GM21786 (cell line): ENCODE measurements at regions not wholly inside any gene's neighbourhood (a gene's known extent, or its start where the extent isn't known, plus 50 kb on each side); places are given as distances from the start of the nearest gene placed in this dataset.
"Not testable (repeated sequence)": the region's sequence is repeated elsewhere in the genome, so short reads cannot be mapped to it uniquely, and the experiment has no call there.

Experiments
- ATAC-seq: cut with Tn5 transposase; IDR thresholded peaks from one replicate; pipeline ENCODE4 v1.9.1; 2021; ENCODE audit not compliant: unreplicated experiment

- ATAC-seq = not testable (repeated sequence)
Measured at GRCh38 chr2:87654136-87654814, 93.6 kb upstream of the PLGLB2 start.

GRCh38 chr2:87657915-87658314 lies 90.0 kb upstream of the PLGLB2 start:
- not testable (repeated sequence) for ATAC-seq

- ATAC-seq = not testable (repeated sequence)
Measured at GRCh38 chr2:87658357-87658756, 89.5 kb upstream of the PLGLB2 start.

- not testable (repeated sequence) for ATAC-seq
Measured at GRCh38 chr2:87658976-87659375, 88.9 kb upstream of the PLGLB2 start.

GRCh38 chr2:87660164-87660563 lies 87.7 kb upstream of the PLGLB2 start:
- not testable (repeated sequence) for ATAC-seq

- ATAC-seq = not testable (repeated sequence)
Measured at GRCh38 chr2:87662316-87663290, 85.3 kb upstream of the PLGLB2 start.

- ATAC-seq = not testable (repeated sequence)
Measured at GRCh38 chr2:87663347-87663746, 84.5 kb upstream of the PLGLB2 start.

- not testable (repeated sequence) for ATAC-seq
Measured at GRCh38 chr2:87667027-87667426, 80.9 kb upstream of the PLGLB2 start.

GRCh38 chr2:87668361-87668760 lies 79.5 kb upstream of the PLGLB2 start:
- not testable (repeated sequence) for ATAC-seq

GRCh38 chr2:87669633-87670231 lies 78.2 kb upstream of the PLGLB2 start:
- not testable (repeated sequence) for ATAC-seq

GRCh38 chr2:87672404-87672803 lies 75.5 kb upstream of the PLGLB2 start:
- ATAC-seq = not testable (repeated sequence)

- ATAC-seq = not testable (repeated sequence)
Measured at GRCh38 chr2:87674729-87675128, 73.2 kb upstream of the PLGLB2 start.

GRCh38 chr2:87675487-87675886 lies 72.4 kb upstream of the PLGLB2 start:
- not testable (repeated sequence) for ATAC-seq

GRCh38 chr2:87677421-87677923 lies 70.4 kb upstream of the PLGLB2 start:
- not testable (repeated sequence) for ATAC-seq

GRCh38 chr2:87678742-87679173 lies 69.1 kb upstream of the PLGLB2 start:
- ATAC-seq = not testable (repeated sequence)

GRCh38 chr2:87679950-87680349 lies 67.9 kb upstream of the PLGLB2 start:
- ATAC-seq = not testable (repeated sequence)

- ATAC-seq = not testable (repeated sequence)
Measured at GRCh38 chr2:87680691-87681090, 67.2 kb upstream of the PLGLB2 start.

- ATAC-seq = not testable (repeated sequence)
Measured at GRCh38 chr2:87683451-87683850, 64.4 kb upstream of the PLGLB2 start.

- ATAC-seq = not testable (repeated sequence)
Measured at GRCh38 chr2:87683961-87684360, 63.9 kb upstream of the PLGLB2 start.

- ATAC-seq = not testable (repeated sequence)
Measured at GRCh38 chr2:87685558-87685957, 62.3 kb upstream of the PLGLB2 start.
